ENCODE measurements at regions not wholly inside any gene's neighbourhood (a gene's known extent, or its start where the extent isn't known, plus 50 kb on each side); places are given as distances from the start of the nearest gene placed in this dataset.

DNA sequence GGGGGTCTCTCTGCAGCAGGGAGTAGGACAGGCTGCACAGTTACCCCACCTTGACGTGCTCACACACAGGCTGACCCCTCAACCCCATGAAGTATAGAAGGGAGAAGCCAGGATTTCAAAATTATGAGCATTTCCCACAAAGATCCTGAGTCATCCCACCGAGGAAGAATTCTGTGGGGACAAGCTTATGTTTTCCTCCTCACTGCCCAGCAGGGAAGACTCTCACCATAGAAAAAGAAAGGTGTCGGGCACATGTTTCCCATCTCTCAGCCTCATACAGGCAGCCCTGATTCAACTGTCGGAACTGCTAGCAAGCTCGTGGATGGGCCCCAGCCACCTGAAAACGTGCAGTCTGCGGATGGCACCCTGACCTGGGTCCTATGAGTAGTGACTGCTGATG, 499.7 kb upstream of the MKI67 start:
- TF ChIP-seq, protein P1, sequence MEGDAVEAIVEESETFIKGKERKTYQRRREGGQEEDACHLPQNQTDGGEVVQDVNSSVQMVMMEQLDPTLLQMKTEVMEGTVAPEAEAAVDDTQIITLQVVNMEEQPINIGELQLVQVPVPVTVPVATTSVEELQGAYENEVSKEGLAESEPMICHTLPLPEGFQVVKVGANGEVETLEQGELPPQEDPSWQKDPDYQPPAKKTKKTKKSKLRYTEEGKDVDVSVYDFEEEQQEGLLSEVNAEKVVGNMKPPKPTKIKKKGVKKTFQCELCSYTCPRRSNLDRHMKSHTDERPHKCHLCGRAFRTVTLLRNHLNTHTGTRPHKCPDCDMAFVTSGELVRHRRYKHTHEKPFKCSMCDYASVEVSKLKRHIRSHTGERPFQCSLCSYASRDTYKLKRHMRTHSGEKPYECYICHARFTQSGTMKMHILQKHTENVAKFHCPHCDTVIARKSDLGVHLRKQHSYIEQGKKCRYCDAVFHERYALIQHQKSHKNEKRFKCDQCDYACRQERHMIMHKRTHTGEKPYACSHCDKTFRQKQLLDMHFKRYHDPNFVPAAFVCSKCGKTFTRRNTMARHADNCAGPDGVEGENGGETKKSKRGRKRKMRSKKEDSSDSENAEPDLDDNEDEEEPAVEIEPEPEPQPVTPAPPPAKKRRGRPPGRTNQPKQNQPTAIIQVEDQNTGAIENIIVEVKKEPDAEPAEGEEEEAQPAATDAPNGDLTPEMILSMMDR (IDR thresholded peaks at IDR 0.05; ENCODE audit: low read depth, low read length), result no peak
- no peak for TF ChIP-seq EZH2phosphoT487 (IDR thresholded peaks at IDR 0.05; ENCODE audit: low read depth)

All from OCI-LY3 (cell line).